Left cardiac atrium (tissue), 4 donors: ENCODE measurements at regions not wholly inside any gene's neighbourhood (a gene's known extent, or its start where the extent isn't known, plus 50 kb on each side); places are given as distances from the start of the nearest gene placed in this dataset.

ENCODE experiments used
- ATAC-seq, 2 donors: fragments of 200-7000 bp; cut with Tn5 transposase; one replicate each; pipeline ENCODE4 v1.9.1; 2020; ENCODE audit warnings: mild to moderate bottlenecking in 2 of 2, moderate library complexity in 2 of 2
- DNase-seq: peaks from one replicate; pipeline ENCODE4 v3.0.0-alpha.2; 2020
- intact Hi-C, 2 donors: fragments of 100-400 bp; cut with DNase I; formaldehyde crosslinking; loops; one replicate each; pipeline versions ENCODE4 v1.14.1 to v1.15.1; 2022 to 2023
- donor health status: DM: no; HTN: yes; CAD: no.
- donor health status: DM: no; HTN: yes; CAD: no; lungs with severe emphysema.
- donor health status: DM: yes; HTN: yes; CAD: no.
- donor health status: Dilated cardiomyopathy.

DNA sequence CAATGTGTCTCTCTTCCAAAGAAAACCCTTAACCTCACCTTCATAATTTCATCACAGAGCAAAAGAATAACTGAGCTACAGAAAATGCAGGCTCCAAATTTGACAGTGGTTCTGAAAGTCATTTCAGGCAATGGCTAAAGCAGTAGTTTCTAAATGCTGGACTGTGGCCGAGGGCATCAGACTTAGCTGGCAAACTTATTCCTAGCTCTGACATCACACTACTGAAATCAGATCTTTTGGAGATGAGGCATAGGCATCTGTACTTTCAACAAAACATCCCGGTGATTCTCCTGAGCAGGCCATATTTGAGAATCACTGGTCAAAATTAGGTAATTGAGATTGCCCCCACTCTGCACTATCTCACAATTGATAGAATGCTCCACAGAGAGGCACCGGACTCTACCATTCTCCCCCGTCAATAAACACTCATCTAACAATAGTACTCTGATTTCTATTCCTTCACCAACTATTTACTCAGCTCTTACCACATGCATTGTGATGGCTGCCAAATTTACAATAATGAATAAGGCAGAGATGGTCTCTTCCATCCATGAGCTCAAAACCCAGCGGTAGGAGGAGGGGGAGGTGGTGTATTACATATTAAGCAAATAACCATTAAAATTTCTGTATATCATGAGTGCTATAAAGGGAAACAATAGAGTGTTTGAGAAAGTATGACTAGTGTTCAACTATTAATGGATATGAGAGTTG lies 57.3 kb upstream of the SPRED1 start:
- no peak for DNase-seq
- intact Hi-C loops: no loop called here
- no peak for ATAC-seq

DNA sequence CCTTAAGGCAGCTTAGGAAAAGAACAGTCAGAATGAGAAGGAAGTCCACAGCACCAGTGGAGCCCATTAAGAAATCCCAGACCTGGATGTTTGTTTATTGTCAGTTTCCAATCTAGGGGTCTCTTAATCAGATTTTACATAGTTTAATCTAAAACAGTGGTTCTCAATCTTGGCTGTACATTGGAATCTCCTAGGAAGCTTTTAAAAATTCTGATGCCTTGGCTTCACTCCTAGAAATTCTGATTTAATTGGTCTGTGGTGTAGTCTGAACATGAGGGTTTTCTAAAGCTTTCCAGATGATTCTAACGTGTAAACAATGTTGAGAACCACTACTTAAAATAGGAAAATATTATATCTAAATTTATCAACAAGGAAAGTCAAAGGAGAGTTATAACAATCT lies 56.6 kb upstream of the SPRED1 start:
- intact Hi-C loops: no loop called here
- no peak for DNase-seq
- no peak for ATAC-seq

DNA sequence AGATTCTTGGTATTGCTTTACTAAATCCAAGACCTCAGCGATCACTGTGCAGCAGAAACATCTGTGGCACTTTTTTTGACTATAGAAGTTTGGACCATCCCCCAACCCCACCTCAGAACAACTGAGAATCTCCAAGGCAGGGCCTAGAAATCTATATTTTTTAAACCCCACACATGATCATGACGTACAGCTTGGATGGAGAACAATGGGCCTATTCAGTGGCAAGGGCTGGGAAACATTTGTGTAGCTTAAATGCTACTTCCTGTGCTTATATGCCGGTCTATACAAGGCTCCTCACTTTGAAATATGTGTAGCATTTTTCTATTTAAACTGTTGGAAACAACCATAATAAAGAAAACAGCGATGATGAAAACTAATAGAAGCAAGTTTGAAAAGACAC lies 55.1 kb upstream of the SPRED1 start:
- ATAC-seq: no peak
- intact Hi-C loops: no loop called here
- no peak for DNase-seq

DNA sequence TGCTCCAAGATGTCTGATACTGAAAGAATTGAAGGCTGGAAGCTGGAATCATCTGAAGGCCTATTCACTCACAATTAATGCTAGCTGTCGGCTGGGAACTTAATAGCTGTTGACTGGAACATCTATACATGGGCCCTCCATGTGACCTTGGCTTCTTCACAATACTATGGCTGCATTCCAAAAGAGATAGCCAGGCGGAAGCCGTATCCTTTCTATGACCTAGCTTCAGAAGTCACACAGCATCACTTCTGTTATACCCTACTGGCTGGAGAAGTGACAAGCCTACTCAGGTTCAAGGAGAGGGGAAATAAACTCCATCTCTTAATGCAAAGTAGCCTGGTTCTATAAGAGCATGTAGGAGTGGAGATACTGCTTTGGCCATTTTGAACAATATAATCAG lies 50.9 kb upstream of the SPRED1 start:
- ATAC-seq (peak in 1 of 2 donors; percentile 33), DNase-seq (no peak)
- intact Hi-C loops: no loop called here

DNA sequence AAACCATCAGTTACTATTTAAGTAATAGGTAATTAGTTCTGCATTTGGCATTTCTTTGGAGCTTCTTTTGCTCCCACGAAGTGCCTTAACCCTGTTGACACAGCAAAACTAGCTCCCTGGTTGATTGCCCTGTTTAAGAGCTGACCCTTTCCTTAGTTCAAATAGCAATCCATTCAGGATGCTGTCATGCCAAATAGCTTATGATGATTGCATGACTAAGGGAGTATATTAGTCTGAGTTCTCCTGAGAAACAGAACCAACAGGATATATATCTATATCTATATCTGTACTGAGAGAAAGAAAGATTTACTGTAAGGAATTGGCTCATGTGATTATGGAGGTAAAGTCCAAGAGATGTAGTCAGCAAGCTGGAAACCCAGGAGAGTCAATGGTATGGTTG lies 50.3 kb upstream of the SPRED1 start:
- ATAC-seq: no peak
- intact Hi-C loops: no loop called here
- no peak for DNase-seq
